Neuronal stem cell (in vitro differentiated cells): ENCODE measurements at regions not wholly inside any gene's neighbourhood (a gene's known extent, or its start where the extent isn't known, plus 50 kb on each side); places are given as distances from the start of the nearest gene placed in this dataset.

Experiments used
- DNase-seq: peaks from one replicate; pipeline ENCODE4 v3.0.0-alpha.2; 2013; ENCODE audit warnings: low spot score
- H2AFZ ChIP-seq: one replicate; pipeline ENCODE4 v1.6.1; 2013; ENCODE audit warnings: mild to moderate bottlenecking, low read length, inconsistent platforms
- H2AK5ac ChIP-seq: 2 replicates; pipeline ENCODE4 v1.6.1; 2013; ENCODE audit warnings: low read depth, mild to moderate bottlenecking, inconsistent platforms, low read length, moderate library complexity, mixed read lengths
- H2BK120ac ChIP-seq: 2 replicates; pipeline ENCODE4 v1.6.1; 2013; ENCODE audit warnings: low read depth, mild to moderate bottlenecking, inconsistent platforms, low read length, moderate library complexity, mixed read lengths
- H2BK12ac ChIP-seq: one replicate; pipeline ENCODE4 v1.6.1; 2013; ENCODE audit warnings: low read length, inconsistent platforms
- H2BK15ac ChIP-seq: 2 replicates; pipeline ENCODE4 v1.6.1; 2013; ENCODE audit warnings: mild to moderate bottlenecking, low read length, inconsistent platforms, mixed read lengths
- H2BK5ac ChIP-seq: one replicate; pipeline ENCODE4 v1.6.1; 2013; ENCODE audit warnings: inconsistent platforms, mild to moderate bottlenecking, low read length, moderate library complexity
- H3K14ac ChIP-seq: one replicate; pipeline ENCODE4 v1.6.1; 2013; ENCODE audit warnings: low read length, inconsistent platforms
- H3K18ac ChIP-seq: 2 replicates; pipeline ENCODE4 v1.6.1; 2013; ENCODE audit warnings: low read length, inconsistent platforms
- H3K23ac ChIP-seq: 2 replicates; pipeline ENCODE4 v1.6.1; 2013; ENCODE audit warnings: low read depth, mild to moderate bottlenecking, mixed read lengths, low read length, inconsistent platforms; ENCODE audit not compliant: poor library complexity
- H3K27ac ChIP-seq: replicated peaks from 3 replicates; pipeline ENCODE4 v1.5.1; 2013; ENCODE audit warnings: low read length, inconsistent platforms
- H3K27me3 ChIP-seq, 3 experiments: 2 replicates each; pipeline ENCODE4 v1.6.1; 2013; ENCODE audit warnings: low read length in 3 of 3, mild to moderate bottlenecking in 2 of 3, inconsistent platforms in 1 of 3, low read depth in 1 of 3, mixed read lengths in 1 of 3, moderate library complexity in 1 of 3; ENCODE audit not compliant: control insufficient read depth in 3 of 3, insufficient read depth in 3 of 3
- H3K36me3 ChIP-seq, 2 donors: replicated peaks in 1 of 2; 2 replicates each; pipeline ENCODE4 v1.6.1; 2013; ENCODE audit warnings: low read length in 2 of 2; ENCODE audit not compliant: control insufficient read depth in 2 of 2, insufficient read depth in 2 of 2
- H3K4ac ChIP-seq: 2 replicates; pipeline ENCODE4 v1.6.1; 2013; ENCODE audit warnings: inconsistent platforms, mild to moderate bottlenecking, low read length, moderate library complexity
- H3K4me1 ChIP-seq, 2 donors: 1 replicate in 1 of 2; 2 replicates in 1 of 2; pipeline ENCODE4 v1.6.1; 2013; ENCODE audit warnings: low read length in 2 of 2, low read depth in 1 of 2; ENCODE audit not compliant: control insufficient read depth in 2 of 2, insufficient read depth in 1 of 2
- H3K4me2 ChIP-seq: one replicate; pipeline ENCODE4 v1.6.1; 2013; ENCODE audit warnings: mild to moderate bottlenecking, low read length, inconsistent platforms; ENCODE audit not compliant: insufficient read depth, poor library complexity, severe bottlenecking
- H3K4me3 ChIP-seq, 2 donors: 2 replicates each; pipeline ENCODE4 v1.5.1; 2013; ENCODE audit warnings: low read length in 2 of 2, mild to moderate bottlenecking in 2 of 2, inconsistent platforms in 1 of 2, moderate library complexity in 1 of 2
- H3K79me1 ChIP-seq: one replicate; pipeline ENCODE4 v1.6.1; 2013; ENCODE audit warnings: low read depth, mild to moderate bottlenecking, inconsistent platforms, low read length, moderate library complexity
- H3K9ac ChIP-seq: one replicate; pipeline ENCODE4 v1.6.1; 2013; ENCODE audit warnings: mild to moderate bottlenecking, low read depth, low read length, inconsistent platforms; ENCODE audit not compliant: poor library complexity
- H3K9me3 ChIP-seq, 2 donors: replicated peaks in 1 of 2; 2 replicates each; pipeline versions ENCODE3 to v1.6.1; 2013; ENCODE audit warnings: low read length in 2 of 2, mild to moderate bottlenecking in 2 of 2, inconsistent platforms in 1 of 2, low read depth in 1 of 2, mixed read lengths in 1 of 2, moderate library complexity in 1 of 2; ENCODE audit not compliant: control insufficient read depth in 2 of 2, insufficient read depth in 1 of 2
- H4K8ac ChIP-seq: one replicate; pipeline ENCODE4 v1.6.1; 2013; ENCODE audit warnings: low read depth, mild to moderate bottlenecking, inconsistent platforms, low read length, moderate library complexity
- H4K91ac ChIP-seq: one replicate; pipeline ENCODE4 v1.6.1; 2013; ENCODE audit warnings: low read length, low read depth, mild to moderate bottlenecking, inconsistent platforms; ENCODE audit not compliant: poor library complexity
- WGBS, 2 donors: extraction: QIAGEN DNeasy Blood & Tissue Kit; methylation state at CpG; one replicate each; pipeline ENCODE4 v1.1.7; 2013; ENCODE audit warnings: missing lambda C conversion rate in 2 of 2, mixed read lengths in 1 of 2; ENCODE audit not compliant: insufficient read length in 2 of 2, insufficient replicate concordance in 1 of 2; ENCODE audit errors: extremely low coverage in 2 of 2; 5-methylcytosine and 5-hydroxymethylcytosine counted together

DNA sequence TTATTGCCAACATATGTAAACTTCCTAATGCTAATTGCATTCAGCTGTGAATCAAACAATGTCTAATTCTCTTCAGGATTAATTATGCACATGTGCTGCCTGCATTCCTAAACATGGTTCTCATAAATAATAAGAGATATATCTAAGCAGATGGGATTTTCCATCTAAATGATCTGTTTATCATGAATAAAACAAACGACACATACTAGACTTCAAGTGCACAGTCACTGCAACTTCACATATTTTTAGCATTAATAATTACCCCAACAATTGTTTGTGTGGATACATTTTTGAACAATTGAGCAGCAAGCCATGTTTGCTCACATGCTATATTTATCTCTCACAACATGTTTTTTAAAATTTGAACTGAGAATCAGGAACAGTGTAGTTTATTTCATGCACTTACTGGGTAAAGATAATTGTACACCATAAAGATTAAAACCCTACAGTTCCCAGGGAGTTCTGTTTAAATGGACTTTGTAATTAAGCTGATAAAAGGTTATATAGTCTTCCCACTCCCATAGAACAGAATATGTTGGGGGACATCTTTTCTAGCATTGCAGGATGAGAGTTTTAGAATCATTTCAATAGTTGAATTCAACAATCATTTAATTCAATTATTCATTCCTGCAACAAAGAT lies 378.5 kb downstream of the MDFIC start:
- H3K9ac ChIP-seq: no peak overlapping the region
- DNase-seq: no peak
- no peaks in the 10 kb centered on the region for H3K36me3 ChIP-seq
- no peak overlapping the region for H2AK5ac ChIP-seq
- no peak overlapping the region for H4K91ac ChIP-seq
- no peaks in the 10 kb centered on the region for H3K79me1 ChIP-seq
- H3K9me3 ChIP-seq: no peaks in the 10 kb centered on the region
- no peak overlapping the region for H3K27ac ChIP-seq
- H2BK12ac ChIP-seq: no peak overlapping the region
- no peak overlapping the region for H3K4me2 ChIP-seq
- H3K4ac ChIP-seq: no peak overlapping the region
- H3K4me3 ChIP-seq: no peak overlapping the region
- no peak overlapping the region for H3K23ac ChIP-seq
- no CpG with 5 or more reads among the region's 1 CpG for WGBS, 2 donors
- H3K18ac ChIP-seq: no peak overlapping the region
- no peak overlapping the region for H2BK120ac ChIP-seq
- H2BK5ac ChIP-seq: no peak overlapping the region
- H3K4me1 ChIP-seq: no peaks in the 10 kb centered on the region
- no peak overlapping the region for H2BK15ac ChIP-seq
- no peaks in the 10 kb centered on the region for H3K27me3 ChIP-seq
- H3K14ac ChIP-seq: no peak overlapping the region
- no peak overlapping the region for H2AFZ ChIP-seq
- no peak overlapping the region for H4K8ac ChIP-seq

DNA sequence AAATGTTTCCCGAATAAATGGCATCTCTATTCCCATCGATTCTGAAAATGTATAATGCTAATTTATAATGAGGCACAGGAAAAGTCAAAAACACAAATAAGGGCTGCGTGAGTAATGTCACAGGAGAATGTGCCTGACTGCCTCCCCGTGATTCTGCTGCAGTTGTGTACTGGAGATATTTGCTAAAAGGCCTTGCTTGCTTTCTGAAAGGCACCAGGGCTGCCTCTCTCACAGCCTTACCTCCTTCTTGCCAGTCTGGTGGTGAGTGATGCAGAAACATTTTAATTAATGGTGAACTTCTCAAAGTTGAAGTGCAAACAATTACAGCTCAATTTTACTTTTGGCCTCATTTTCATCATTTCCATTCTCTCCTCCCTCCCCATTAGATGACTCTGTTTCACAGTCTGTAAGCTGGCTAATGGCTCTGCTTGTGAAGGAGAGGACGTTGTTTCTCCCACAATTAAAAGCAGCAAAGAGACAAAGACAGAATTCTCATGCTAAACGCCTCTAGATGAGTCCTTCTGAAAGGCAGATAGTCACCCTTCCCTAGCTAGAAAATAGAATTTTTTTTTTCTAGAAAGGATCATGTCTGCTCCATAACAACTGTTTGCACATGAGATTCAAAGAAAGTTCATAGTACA lies 377.6 kb downstream of the MDFIC start:
- Histone ChIP-seq H3K79me1 (no peaks in the 10 kb centered on the region), H2BK12ac (no peak overlapping the region), H3K36me3 (no peaks in the 10 kb centered on the region), H3K23ac (no peak overlapping the region), H3K9me3 (no peaks in the 10 kb centered on the region), H4K8ac (no peak overlapping the region), H3K4me3 (no peak overlapping the region), H3K4ac (no peak overlapping the region), H2BK15ac (no peak overlapping the region), H2AFZ (peak overlapping the region; percentile 55), H2AK5ac (no peak overlapping the region), H3K18ac (no peak overlapping the region), H3K27me3 (no peaks in the 10 kb centered on the region), H3K4me1 (no peaks in the 10 kb centered on the region), H4K91ac (no peak overlapping the region), H3K9ac (no peak overlapping the region), H2BK5ac (no peak overlapping the region), H3K27ac (no peak overlapping the region), H3K14ac (no peak overlapping the region), H3K4me2 (no peak overlapping the region), H2BK120ac (no peak overlapping the region)
- no CpG with 5 or more reads among the region's 6 CpGs for WGBS, 2 donors
- peak; percentile 9 for DNase-seq

DNA sequence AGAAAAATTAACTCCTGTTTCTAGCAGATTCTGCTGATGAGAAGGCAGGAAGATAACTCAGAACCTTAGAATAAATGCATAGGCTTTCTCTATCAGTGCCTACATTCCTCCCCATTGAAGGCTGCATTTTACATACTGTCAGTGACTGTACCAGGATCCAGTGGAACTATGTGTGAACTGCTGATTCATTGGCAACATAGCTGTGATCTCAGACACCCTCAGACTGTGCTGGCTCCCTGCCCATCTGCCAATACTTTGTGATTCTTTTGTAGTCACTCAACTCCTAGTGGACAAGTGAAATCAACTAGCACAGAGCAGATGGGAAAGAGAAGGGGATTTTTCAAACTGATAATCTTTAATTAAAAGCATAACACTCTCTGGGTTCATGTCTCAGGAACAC lies 375.8 kb downstream of the MDFIC start:
- no peak overlapping the region for H2BK15ac ChIP-seq
- no peak overlapping the region for H3K27ac ChIP-seq
- H3K4me3 ChIP-seq: no peak overlapping the region
- no peaks in the 10 kb centered on the region for H3K9me3 ChIP-seq
- no peak overlapping the region for H2BK5ac ChIP-seq
- H3K27me3 ChIP-seq: no peaks in the 10 kb centered on the region
- DNase-seq: no peak
- H3K79me1 ChIP-seq: no peaks in the 10 kb centered on the region
- H2BK12ac ChIP-seq: no peak overlapping the region
- no peaks in the 10 kb centered on the region for H3K36me3 ChIP-seq
- no peak overlapping the region for H2BK120ac ChIP-seq
- H3K18ac ChIP-seq: no peak overlapping the region
- no peaks in the 10 kb centered on the region for H3K4me1 ChIP-seq
- H2AK5ac ChIP-seq: no peak overlapping the region
- H3K4ac ChIP-seq: no peak overlapping the region
- no peak overlapping the region for H4K8ac ChIP-seq
- no peak overlapping the region for H2AFZ ChIP-seq
- H3K23ac ChIP-seq: no peak overlapping the region
- H3K4me2 ChIP-seq: no peak overlapping the region
- H3K9ac ChIP-seq: no peak overlapping the region
- no peak overlapping the region for H3K14ac ChIP-seq
- H4K91ac ChIP-seq: no peak overlapping the region

DNA sequence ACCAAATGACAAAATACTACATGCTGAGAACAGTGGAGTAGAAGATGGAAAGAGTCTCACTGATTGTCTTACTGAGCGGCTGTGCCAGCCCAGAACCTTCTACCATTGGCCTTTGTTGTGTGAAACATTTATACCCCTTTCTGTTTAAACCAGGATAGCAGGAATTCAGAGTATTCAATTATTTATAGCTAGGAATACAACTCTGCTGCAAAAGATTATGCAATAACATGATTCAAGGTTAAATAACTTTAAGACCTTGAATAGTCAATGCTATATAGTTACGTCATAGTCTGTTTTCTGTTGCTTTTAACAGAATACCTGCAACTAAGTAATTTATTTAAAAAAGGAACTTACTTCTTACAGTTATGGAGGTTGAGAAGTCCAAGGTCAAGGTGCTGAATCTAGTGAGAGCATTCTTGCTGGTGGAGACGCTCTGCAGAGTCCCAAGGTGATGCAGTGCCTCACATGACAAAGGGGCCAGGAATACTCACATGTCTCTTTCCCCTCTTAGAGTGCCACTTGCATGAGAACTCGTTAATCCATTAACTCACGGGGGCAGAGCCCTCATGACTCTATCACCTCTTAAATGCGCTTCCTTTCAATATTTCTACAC lies 371.8 kb downstream of the MDFIC start:
- Histone ChIP-seq H3K27me3 (no peaks in the 10 kb centered on the region), H4K8ac (no peak overlapping the region), H3K4me3 (no peak overlapping the region), H2BK12ac (no peak overlapping the region), H3K9me3 (no peaks in the 10 kb centered on the region), H3K79me1 (no peaks in the 10 kb centered on the region), H3K9ac (no peak overlapping the region), H3K4me2 (no peak overlapping the region), H2BK120ac (no peak overlapping the region), H3K18ac (no peak overlapping the region), H4K91ac (no peak overlapping the region), H2AFZ (no peak overlapping the region), H3K4me1 (no peaks in the 10 kb centered on the region), H3K36me3 (no peaks in the 10 kb centered on the region), H2AK5ac (no peak overlapping the region), H3K4ac (no peak overlapping the region), H3K27ac (no peak overlapping the region), H2BK5ac (no peak overlapping the region), H2BK15ac (no peak overlapping the region), H3K14ac (no peak overlapping the region), H3K23ac (no peak overlapping the region)
- no CpG with 5 or more reads among the region's 6 CpGs for WGBS, 2 donors
- no peak for DNase-seq
